ENCODE measurements at regions not wholly inside any gene's neighbourhood (a gene's known extent, or its start where the extent isn't known, plus 50 kb on each side); places are given as distances from the start of the nearest gene placed in this dataset.

DNA sequence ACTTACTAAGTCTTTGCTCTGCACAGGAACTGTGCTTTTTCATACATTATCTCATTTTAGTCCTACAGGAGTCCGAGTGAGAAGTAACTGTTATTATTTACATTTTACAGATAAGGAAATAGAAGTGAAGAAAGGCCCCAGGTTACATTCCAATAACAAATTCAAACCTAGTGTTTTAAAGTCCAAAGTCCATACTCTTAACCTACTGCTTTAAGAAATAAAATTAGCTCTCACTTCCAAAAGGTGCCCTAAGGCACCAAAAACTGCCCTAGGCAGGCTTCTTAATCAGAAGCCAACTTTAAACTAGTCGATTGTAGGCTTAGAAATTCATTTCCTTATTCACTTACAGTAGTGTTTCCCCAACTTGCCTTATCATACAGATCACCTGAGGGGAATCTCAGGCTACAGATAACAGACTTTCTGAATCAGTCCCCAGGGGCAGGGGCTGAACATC is 555.9 kb downstream of the DIAPH3 start:
- no peak for TF ChIP-seq REST (IDR thresholded peaks at IDR 0.05; ENCODE audit: insufficient replicate concordance, low read depth)
- TF ChIP-seq, protein P1, sequence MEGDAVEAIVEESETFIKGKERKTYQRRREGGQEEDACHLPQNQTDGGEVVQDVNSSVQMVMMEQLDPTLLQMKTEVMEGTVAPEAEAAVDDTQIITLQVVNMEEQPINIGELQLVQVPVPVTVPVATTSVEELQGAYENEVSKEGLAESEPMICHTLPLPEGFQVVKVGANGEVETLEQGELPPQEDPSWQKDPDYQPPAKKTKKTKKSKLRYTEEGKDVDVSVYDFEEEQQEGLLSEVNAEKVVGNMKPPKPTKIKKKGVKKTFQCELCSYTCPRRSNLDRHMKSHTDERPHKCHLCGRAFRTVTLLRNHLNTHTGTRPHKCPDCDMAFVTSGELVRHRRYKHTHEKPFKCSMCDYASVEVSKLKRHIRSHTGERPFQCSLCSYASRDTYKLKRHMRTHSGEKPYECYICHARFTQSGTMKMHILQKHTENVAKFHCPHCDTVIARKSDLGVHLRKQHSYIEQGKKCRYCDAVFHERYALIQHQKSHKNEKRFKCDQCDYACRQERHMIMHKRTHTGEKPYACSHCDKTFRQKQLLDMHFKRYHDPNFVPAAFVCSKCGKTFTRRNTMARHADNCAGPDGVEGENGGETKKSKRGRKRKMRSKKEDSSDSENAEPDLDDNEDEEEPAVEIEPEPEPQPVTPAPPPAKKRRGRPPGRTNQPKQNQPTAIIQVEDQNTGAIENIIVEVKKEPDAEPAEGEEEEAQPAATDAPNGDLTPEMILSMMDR (IDR thresholded peaks at IDR 0.05; ENCODE audit: insufficient read depth, low read length), result no peak
- TF ChIP-seq POLR2AphosphoS5 (IDR thresholded peaks at IDR 0.05; ENCODE audit: low read depth), result no peak
- TF ChIP-seq GABPA (IDR thresholded peaks at IDR 0.05; ENCODE audit: low read depth), result no peak
- no peak for TF ChIP-seq SPI1 (IDR thresholded peaks at IDR 0.05; ENCODE audit: borderline replicate concordance, low read depth)
- H3K4me3 ChIP-seq (replicated peaks; ENCODE audit: insufficient read depth, low read length), result no peak overlapping the region
- no peak overlapping the region for H3K27ac ChIP-seq (replicated peaks)
- no peaks in the 10 kb centered on the region for H3K27me3 ChIP-seq (ENCODE audit: insufficient read depth, poor library complexity, severe bottlenecking)
- no peak for DNase-seq (ENCODE audit: low read depth in 1 of 2, low spot score in 1 of 2)

GRCh38 chr13:59609421-59609820 is 554.3 kb downstream of the DIAPH3 start:
- DNase-seq (ENCODE audit: low read depth in 1 of 2, low spot score in 1 of 2), result no peak
- no peak overlapping the region for H3K27ac ChIP-seq (replicated peaks)
- H3K27me3 ChIP-seq (ENCODE audit: insufficient read depth, poor library complexity, severe bottlenecking), result no peaks in the 10 kb centered on the region
- TF ChIP-seq SPI1 (IDR thresholded peaks at IDR 0.05; ENCODE audit: borderline replicate concordance, low read depth) (no peak), REST (IDR thresholded peaks at IDR 0.05; ENCODE audit: insufficient replicate concordance, low read depth) (no peak), POLR2AphosphoS5 (IDR thresholded peaks at IDR 0.05; ENCODE audit: low read depth) (no peak), GABPA (IDR thresholded peaks at IDR 0.05; ENCODE audit: low read depth) (no peak)
- TF ChIP-seq, protein P1 (IDR thresholded peaks at IDR 0.05; ENCODE audit: insufficient read depth, low read length), result no peak
- H3K4me3 ChIP-seq (replicated peaks; ENCODE audit: insufficient read depth, low read length), result no peak overlapping the region

Measured in HL-60 (cell line).